GM12878 (cell line): ENCODE measurements at regions not wholly inside any gene's neighbourhood (a gene's known extent, or its start where the extent isn't known, plus 50 kb on each side); places are given as distances from the start of the nearest gene placed in this dataset.

Experiments used
- HCFC1 ChIP-seq: fragments of 150-350 bp; IDR thresholded peaks from 2 replicates; pipeline ENCODE4 v1.6.1; 2014; ENCODE audit warnings: low read length
- KAT2A ChIP-seq: conservative IDR thresholded peaks from 2 replicates; pipeline ENCODE4 v1.6.1; 2011; ENCODE audit warnings: low read depth, low read length; ENCODE audit not compliant: control insufficient read depth
- MEF2A ChIP-seq: IDR thresholded peaks from 2 replicates; pipeline ENCODE4 v1.6.1; 2011; ENCODE audit warnings: low read depth, mild to moderate bottlenecking, low read length, moderate library complexity; ENCODE audit not compliant: insufficient read depth
- PAX5 ChIP-seq: IDR thresholded peaks from 2 replicates; pipeline ENCODE4 v1.6.1; 2011; ENCODE audit warnings: low read depth, low read length, borderline replicate concordance
- POLR2AphosphoS2 ChIP-seq: IDR thresholded peaks from 2 replicates; pipeline ENCODE4 v1.6.1; 2011; ENCODE audit warnings: low read depth, mild to moderate bottlenecking, low read length, improper control_type of control experiment, moderate library complexity
- ZNF274 ChIP-seq: IDR thresholded peaks from one replicate; pipeline ENCODE4 v1.8.0; 2011; ENCODE audit not compliant: insufficient read length, insufficient read depth
- TF ChIP-seq, protein P1 (sequence below): fragments of 150-350 bp; IDR thresholded peaks from 2 replicates; pipeline ENCODE4 v1.6.1; 2016; ENCODE audit warnings: low read depth, low read length
- TF ChIP-seq, protein P2 (sequence below): fragments of 450-650 bp; IDR thresholded peaks from 2 replicates; pipeline ENCODE4 v1.6.1; 2017; ENCODE audit warnings: antibody characterized with exemption, mild to moderate bottlenecking, moderate library complexity

DNA sequence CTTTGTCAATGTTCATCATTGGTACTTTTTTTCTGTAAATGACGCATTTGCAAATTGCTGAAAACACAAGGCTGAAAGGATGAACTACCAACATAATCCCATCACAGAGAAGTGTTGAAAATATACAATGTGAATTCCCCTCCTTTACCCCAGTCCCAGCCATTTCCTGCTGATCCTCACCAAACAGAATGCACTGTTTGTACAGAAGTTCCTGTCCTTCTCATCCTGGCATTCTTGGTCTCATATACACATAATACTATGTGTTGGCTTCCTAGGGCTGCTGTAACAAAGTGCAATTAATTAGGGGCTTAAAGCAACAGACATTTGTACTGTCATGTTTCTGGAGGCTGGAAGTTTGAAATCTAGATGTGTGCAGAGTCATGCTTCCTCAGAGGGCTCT, 836.2 kb upstream of the MGAT4C start (continued):
- TF ChIP-seq, protein P1, sequence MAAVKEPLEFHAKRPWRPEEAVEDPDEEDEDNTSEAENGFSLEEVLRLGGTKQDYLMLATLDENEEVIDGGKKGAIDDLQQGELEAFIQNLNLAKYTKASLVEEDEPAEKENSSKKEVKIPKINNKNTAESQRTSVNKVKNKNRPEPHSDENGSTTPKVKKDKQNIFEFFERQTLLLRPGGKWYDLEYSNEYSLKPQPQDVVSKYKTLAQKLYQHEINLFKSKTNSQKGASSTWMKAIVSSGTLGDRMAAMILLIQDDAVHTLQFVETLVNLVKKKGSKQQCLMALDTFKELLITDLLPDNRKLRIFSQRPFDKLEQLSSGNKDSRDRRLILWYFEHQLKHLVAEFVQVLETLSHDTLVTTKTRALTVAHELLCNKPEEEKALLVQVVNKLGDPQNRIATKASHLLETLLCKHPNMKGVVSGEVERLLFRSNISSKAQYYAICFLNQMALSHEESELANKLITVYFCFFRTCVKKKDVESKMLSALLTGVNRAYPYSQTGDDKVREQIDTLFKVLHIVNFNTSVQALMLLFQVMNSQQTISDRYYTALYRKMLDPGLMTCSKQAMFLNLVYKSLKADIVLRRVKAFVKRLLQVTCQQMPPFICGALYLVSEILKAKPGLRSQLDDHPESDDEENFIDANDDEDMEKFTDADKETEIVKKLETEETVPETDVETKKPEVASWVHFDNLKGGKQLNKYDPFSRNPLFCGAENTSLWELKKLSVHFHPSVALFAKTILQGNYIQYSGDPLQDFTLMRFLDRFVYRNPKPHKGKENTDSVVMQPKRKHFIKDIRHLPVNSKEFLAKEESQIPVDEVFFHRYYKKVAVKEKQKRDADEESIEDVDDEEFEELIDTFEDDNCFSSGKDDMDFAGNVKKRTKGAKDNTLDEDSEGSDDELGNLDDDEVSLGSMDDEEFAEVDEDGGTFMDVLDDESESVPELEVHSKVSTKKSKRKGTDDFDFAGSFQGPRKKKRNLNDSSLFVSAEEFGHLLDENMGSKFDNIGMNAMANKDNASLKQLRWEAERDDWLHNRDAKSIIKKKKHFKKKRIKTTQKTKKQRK, result no peak
- TF ChIP-seq POLR2AphosphoS2 (no peak), MEF2A (no peak), ZNF274 (no peak), PAX5 (no peak), KAT2A (no peak), HCFC1 (no peak)
- TF ChIP-seq, protein P2, sequence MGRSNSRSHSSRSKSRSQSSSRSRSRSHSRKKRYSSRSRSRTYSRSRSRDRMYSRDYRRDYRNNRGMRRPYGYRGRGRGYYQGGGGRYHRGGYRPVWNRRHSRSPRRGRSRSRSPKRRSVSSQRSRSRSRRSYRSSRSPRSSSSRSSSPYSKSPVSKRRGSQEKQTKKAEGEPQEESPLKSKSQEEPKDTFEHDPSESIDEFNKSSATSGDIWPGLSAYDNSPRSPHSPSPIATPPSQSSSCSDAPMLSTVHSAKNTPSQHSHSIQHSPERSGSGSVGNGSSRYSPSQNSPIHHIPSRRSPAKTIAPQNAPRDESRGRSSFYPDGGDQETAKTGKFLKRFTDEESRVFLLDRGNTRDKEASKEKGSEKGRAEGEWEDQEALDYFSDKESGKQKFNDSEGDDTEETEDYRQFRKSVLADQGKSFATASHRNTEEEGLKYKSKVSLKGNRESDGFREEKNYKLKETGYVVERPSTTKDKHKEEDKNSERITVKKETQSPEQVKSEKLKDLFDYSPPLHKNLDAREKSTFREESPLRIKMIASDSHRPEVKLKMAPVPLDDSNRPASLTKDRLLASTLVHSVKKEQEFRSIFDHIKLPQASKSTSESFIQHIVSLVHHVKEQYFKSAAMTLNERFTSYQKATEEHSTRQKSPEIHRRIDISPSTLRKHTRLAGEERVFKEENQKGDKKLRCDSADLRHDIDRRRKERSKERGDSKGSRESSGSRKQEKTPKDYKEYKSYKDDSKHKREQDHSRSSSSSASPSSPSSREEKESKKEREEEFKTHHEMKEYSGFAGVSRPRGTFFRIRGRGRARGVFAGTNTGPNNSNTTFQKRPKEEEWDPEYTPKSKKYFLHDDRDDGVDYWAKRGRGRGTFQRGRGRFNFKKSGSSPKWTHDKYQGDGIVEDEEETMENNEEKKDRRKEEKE, result no peak
